Neuron (in vitro differentiated cells): ENCODE measurements at regions not wholly inside any gene's neighbourhood (a gene's known extent, or its start where the extent isn't known, plus 50 kb on each side); places are given as distances from the start of the nearest gene placed in this dataset.
"Not testable (repeated sequence)": the region's sequence is repeated elsewhere in the genome, so short reads cannot be mapped to it uniquely, and the experiment has no call there.

Experiments used
- H2AFZ ChIP-seq: one replicate; pipeline ENCODE4 v1.6.1; 2013; ENCODE audit warnings: low read depth, mild to moderate bottlenecking, inconsistent platforms, low read length, moderate library complexity
- H3K27me3 ChIP-seq: one replicate; pipeline ENCODE4 v1.6.1; 2013; ENCODE audit warnings: low read length; ENCODE audit not compliant: insufficient read depth
- H3K36me3 ChIP-seq: one replicate; pipeline ENCODE4 v1.6.1; 2013; ENCODE audit warnings: low read length; ENCODE audit not compliant: insufficient read depth
- H3K4me1 ChIP-seq: one replicate; pipeline ENCODE4 v1.6.1; 2013; ENCODE audit warnings: low read length; ENCODE audit not compliant: insufficient read depth
- H3K4me3 ChIP-seq: 2 replicates; pipeline ENCODE4 v1.5.1; 2013; ENCODE audit warnings: mild to moderate bottlenecking, low read length, moderate library complexity
- H3K9me3 ChIP-seq: one replicate; pipeline ENCODE4 v1.6.1; 2013; ENCODE audit warnings: low read length

DNA sequence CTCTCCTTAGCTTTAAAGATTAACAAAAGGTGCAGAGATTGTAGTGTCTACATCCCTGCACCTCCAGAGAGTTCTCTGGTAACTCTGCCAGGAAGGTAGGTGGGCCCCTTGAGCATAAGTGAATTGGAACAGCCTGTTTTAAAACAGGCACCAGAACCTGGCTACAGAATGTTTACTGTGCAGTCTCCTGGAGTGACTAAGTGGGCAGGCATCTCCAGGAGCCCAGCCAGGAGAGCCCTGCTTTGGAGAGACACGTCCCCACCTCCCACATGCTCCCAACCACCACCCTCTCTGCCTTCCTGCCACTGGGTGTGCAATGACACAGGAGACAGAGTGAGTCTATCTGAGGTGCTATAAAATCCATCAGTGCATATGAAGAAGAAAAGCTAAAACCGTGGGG, 110.3 kb upstream of the EYA4 start:
- Histone ChIP-seq H3K4me3 (no peak overlapping the region), H3K36me3 (no peaks in the 10 kb centered on the region), H3K27me3 (no peaks in the 10 kb centered on the region), H3K9me3 (no peaks in the 10 kb centered on the region), H3K4me1 (peaks cover 22% of the 10 kb centered on the region), H2AFZ (no peak overlapping the region)

GRCh38 chr6:133131621-133132465, 109.3 kb upstream of the EYA4 start:
- Histone ChIP-seq H3K27me3 (no peaks in the 10 kb centered on the region), H3K36me3 (no peaks in the 10 kb centered on the region), H3K4me1 (peaks cover 22% of the 10 kb centered on the region), H3K4me3 (no peak overlapping the region), H2AFZ (peak overlapping the region; percentile 44), H3K9me3 (no peaks in the 10 kb centered on the region)

DNA sequence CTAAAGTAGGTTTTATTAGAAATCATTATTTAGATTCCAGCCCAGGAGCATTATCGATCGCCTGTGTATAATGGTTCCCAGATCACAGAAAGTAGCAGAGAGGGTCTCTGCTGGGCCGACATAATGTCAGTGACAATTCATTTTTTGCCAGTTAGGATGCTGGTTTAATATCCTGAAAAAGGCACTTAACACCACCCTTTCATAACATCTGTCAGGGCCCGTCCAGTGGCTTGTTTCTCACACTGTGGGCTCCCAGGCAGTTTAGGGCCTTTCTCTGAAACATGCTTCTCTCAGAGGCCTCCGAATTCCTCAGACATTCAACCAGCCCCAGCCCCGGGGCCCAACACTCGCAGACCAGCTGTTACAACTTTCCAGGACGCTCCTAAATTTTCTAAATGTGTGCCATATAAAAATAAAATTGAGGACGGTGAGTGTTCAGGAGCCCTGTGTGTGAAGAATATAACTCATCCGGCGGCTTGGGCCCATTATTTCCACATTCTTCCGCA, 108.6 kb upstream of the EYA4 start:
- H3K4me3 ChIP-seq = no peak overlapping the region
- H2AFZ ChIP-seq = peak overlapping the region; percentile 44
- no peaks in the 10 kb centered on the region for H3K27me3 ChIP-seq
- no peaks in the 10 kb centered on the region for H3K36me3 ChIP-seq
- peaks cover 22% of the 10 kb centered on the region for H3K4me1 ChIP-seq
- H3K9me3 ChIP-seq = no peaks in the 10 kb centered on the region

- Histone ChIP-seq H3K4me1 (peaks cover 14% of the 10 kb centered on the region), H3K36me3 (no peaks in the 10 kb centered on the region), H3K4me3 (no peak overlapping the region), H3K27me3 (no peaks in the 10 kb centered on the region), H3K9me3 (no peaks in the 10 kb centered on the region), H2AFZ (no peak overlapping the region)
Observed at GRCh38 chr6:133136177-133136880, 104.8 kb upstream of the EYA4 start.

DNA sequence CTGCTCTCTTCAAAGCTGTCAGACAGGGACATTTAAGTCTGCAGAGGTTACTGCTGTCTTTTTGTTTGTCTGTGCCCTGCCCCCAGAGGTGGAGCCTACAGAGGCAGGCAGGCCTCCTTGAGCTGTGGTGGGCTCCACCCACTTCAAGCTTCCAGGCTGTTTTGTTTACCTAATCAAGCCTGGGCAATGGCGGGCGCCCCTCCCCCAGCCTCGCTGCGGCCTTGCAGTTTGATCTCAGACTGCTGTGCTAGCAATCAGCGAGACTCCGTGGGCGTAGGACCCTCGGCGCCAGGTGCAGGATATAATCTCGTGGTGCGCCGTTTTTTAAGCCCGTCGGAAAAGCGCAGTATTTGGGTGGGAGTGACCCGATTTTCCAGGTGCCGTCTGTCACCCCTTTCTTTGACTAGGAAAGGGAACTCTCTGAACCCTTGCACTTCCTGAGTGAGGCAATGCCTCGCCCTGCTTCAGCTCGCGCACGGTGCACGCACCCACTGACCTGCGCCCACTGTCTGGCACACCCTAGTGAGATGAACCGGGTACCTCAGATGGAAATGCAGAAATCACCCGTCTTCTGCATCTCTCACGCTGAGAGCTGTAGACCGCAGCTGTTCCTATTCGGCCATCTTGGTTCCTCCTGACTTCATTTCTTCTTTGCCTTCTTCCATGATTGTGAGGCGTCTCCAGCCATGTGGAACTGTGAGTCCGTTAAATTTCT, 93.5 kb upstream of the EYA4 start:
- H3K9me3 ChIP-seq, H3K27me3 ChIP-seq, H3K4me1 ChIP-seq, H2AFZ ChIP-seq, H3K4me3 ChIP-seq, H3K36me3 ChIP-seq: not testable (repeated sequence)

DNA sequence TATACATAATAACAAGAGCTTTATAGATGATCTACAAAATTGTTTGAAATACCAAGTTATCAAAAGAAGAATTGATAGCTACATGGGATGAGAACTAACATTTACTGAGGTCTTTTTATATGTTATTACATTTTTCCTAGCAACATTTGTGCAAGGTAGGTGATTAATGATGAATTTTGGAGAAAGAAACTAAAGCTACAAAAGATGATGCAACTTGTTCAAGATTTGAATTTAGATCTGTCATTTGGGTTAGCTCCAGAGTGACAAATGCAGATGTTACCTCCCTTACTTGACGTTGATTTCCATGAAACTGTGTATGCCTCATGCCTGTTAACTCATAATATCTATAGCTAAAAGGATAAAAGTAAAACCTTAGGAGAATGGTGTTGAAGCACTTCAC, 84.5 kb upstream of the EYA4 start:
- Histone ChIP-seq H3K36me3 (no peaks in the 10 kb centered on the region), H3K4me1 (no peaks in the 10 kb centered on the region), H3K27me3 (no peaks in the 10 kb centered on the region), H3K9me3 (peaks cover 4% of the 10 kb centered on the region), H3K4me3 (no peak overlapping the region), H2AFZ (no peak overlapping the region)

DNA sequence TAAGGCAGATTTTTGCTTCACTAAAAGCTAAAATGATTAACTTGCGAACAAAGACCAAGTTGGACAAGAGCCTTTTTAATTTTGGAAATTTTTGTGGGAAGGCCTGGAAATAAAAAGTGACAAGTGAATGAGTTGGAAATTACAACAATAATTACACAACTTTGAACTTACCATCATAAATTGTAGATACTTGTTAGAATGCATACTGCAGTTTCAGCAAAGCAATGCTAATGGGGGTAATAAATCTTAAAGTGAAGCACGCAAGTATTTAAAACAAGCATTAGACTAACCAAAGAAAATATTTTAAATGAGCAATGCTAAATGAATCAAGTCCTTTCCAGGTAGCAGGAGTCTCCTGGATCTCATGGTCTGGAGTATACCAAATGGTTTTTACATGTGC, 83.2 kb upstream of the EYA4 start:
- Histone ChIP-seq H3K9me3 (peaks cover 4% of the 10 kb centered on the region), H3K4me1 (no peaks in the 10 kb centered on the region), H3K27me3 (no peaks in the 10 kb centered on the region), H3K36me3 (no peaks in the 10 kb centered on the region), H2AFZ (no peak overlapping the region), H3K4me3 (no peak overlapping the region)

- peaks cover 4% of the 10 kb centered on the region for H3K9me3 ChIP-seq
- H3K36me3 ChIP-seq = no peaks in the 10 kb centered on the region
- no peak overlapping the region for H3K4me3 ChIP-seq
- peak overlapping the region; percentile 59 for H2AFZ ChIP-seq
- no peaks in the 10 kb centered on the region for H3K27me3 ChIP-seq
- H3K4me1 ChIP-seq = no peaks in the 10 kb centered on the region
Observed at GRCh38 chr6:133159255-133159795, 81.8 kb upstream of the EYA4 start.

GRCh38 chr6:133160536-133160935, 80.6 kb upstream of the EYA4 start:
- Histone ChIP-seq H3K36me3 (no peaks in the 10 kb centered on the region), H3K9me3 (no peaks in the 10 kb centered on the region), H3K27me3 (no peaks in the 10 kb centered on the region), H2AFZ (no peak overlapping the region), H3K4me1 (no peaks in the 10 kb centered on the region), H3K4me3 (no peak overlapping the region)

DNA sequence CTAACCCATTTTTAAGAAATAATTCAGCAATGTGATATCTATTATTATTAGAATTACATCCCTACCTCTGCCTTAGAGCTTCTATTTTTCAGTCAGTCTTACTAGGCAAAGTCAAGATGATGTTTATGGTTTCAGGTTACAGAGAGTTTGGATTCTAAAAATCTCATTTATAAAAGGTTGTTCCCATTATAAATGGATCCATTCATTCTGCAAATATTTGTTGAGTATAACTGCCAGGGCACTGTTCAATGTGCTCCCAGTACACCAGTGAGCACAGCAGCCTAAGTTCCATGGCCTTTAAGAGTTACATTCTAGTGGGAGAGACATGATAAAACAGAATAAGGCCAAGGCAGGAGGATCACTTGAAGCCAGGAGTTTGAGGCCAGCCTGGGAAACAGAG, 75.9 kb upstream of the EYA4 start:
- Histone ChIP-seq H3K36me3 (no peaks in the 10 kb centered on the region), H2AFZ (no peak overlapping the region), H3K4me1 (peaks cover 8% of the 10 kb centered on the region), H3K9me3 (no peaks in the 10 kb centered on the region), H3K4me3 (no peak overlapping the region), H3K27me3 (no peaks in the 10 kb centered on the region)

DNA sequence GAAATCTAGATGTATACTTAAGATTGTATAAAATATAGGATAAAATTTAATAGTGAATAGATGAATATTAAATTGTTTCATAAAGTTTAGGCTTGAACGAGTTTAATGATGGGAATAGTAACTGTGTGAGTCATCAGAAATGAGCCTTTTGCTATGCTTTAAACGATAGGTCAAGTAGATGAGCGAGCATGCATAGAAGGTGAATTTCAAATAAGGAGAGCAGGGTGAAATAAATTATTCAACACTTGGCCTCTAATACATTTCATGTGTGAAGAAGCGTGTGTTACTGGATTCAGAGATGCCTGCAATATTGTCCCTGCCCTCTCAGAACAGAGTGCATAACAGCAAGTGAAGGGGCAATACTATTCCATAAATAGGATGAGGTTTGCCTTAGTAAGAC, 74.4 kb upstream of the EYA4 start:
- Histone ChIP-seq H3K4me1 (peaks cover 8% of the 10 kb centered on the region), H3K36me3 (no peaks in the 10 kb centered on the region), H2AFZ (no peak overlapping the region), H3K27me3 (no peaks in the 10 kb centered on the region), H3K9me3 (no peaks in the 10 kb centered on the region), H3K4me3 (no peak overlapping the region)

DNA sequence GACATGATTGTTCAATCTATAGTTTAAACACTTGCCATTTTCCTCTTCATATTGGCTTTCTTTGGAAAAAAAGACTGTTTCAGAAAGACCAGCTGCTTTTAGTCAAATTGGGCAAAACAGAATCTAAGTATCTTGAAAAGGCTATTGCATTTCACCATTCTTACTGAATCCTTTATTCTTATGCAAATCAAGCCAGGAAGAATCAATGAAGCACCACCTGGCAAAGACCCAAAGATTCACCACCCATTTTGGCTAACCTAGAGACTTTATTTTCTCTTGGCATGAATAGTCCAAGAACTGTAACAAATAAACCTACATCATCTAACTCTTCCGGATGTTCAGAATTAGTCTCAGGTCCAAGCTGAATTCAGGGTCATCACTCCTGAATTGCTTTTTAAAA, 71.3 kb upstream of the EYA4 start:
- H3K4me3 ChIP-seq = no peak overlapping the region

GRCh38 chr6:133170602-133171001, 70.6 kb upstream of the EYA4 start:
- Histone ChIP-seq H2AFZ (no peak overlapping the region), H3K27me3 (no peaks in the 10 kb centered on the region), H3K36me3 (no peaks in the 10 kb centered on the region), H3K4me3 (no peak overlapping the region), H3K4me1 (peaks cover 8% of the 10 kb centered on the region), H3K9me3 (no peaks in the 10 kb centered on the region)

More for the DNA sequence above, 71.3 kb upstream of the EYA4 start:
- no peaks in the 10 kb centered on the region for H3K27me3 ChIP-seq
- H3K9me3 ChIP-seq = no peaks in the 10 kb centered on the region
- no peaks in the 10 kb centered on the region for H3K36me3 ChIP-seq
- no peak overlapping the region for H2AFZ ChIP-seq
- H3K4me1 ChIP-seq = peaks cover 8% of the 10 kb centered on the region
